Activated CD8-positive, alpha-beta T cell treated with anti-CD3 and anti-CD28 coated beads for 36 hours (primary cell): ENCODE measurements at regions not wholly inside any gene's neighbourhood (a gene's known extent, or its start where the extent isn't known, plus 50 kb on each side); places are given as distances from the start of the nearest gene placed in this dataset.

ENCODE experiments used
- ATAC-seq: fragments of 200-7000 bp; cut with Tn5 transposase; one replicate; pipeline ENCODE4 v1.10.0; 2021; ENCODE audit warnings: mild to moderate bottlenecking, moderate library complexity
- CTCF ChIA-PET: fragments of 350-600 bp; sonication (Branson Sonifier 250); formaldehyde crosslinking; loops from one replicate; lab custom pipeline; 2021; ENCODE audit warnings: antibody characterized with exemption; lab: Charles Lee
- POLR2A ChIA-PET: fragments of 350-600 bp; sonication (Branson Sonifier 250); formaldehyde crosslinking; loops from one replicate; lab custom pipeline; 2021; ENCODE audit warnings: antibody characterized with exemption; lab: Charles Lee
- DNase-seq: peaks from one replicate; pipeline ENCODE4 v3.0.0-alpha.2; 2020
- H3K27ac Mint-ChIP-seq: one replicate; pipeline ENCODE4 v1.8.0; 2021; ENCODE audit warnings: mild to moderate bottlenecking, mixed read lengths
- H3K27me3 Mint-ChIP-seq: one replicate; pipeline ENCODE4 v1.8.0; 2021; ENCODE audit warnings: mixed read lengths
- H3K36me3 Mint-ChIP-seq: one replicate; pipeline ENCODE4 v1.8.0; 2021; ENCODE audit warnings: low read depth, mixed read lengths
- H3K4me1 Mint-ChIP-seq: one replicate; pipeline ENCODE4 v1.8.0; 2021; ENCODE audit warnings: low read depth, mixed read lengths
- H3K4me3 Mint-ChIP-seq: one replicate; pipeline ENCODE4 v1.8.0; 2021; ENCODE audit warnings: mild to moderate bottlenecking, moderate library complexity, mixed read lengths
- H3K9me3 Mint-ChIP-seq: one replicate; pipeline ENCODE4 v1.8.0; 2021; ENCODE audit warnings: mixed read lengths
- CTCF ChIP-seq: fragments of 200-600 bp; IDR thresholded peaks from one replicate; pipeline ENCODE4 v1.8.0; 2022; ENCODE audit warnings: antibody characterized with exemption, mild to moderate bottlenecking
- intact Hi-C: fragments of 100-400 bp; cut with micrococcal nuclease; formaldehyde crosslinking; loops from one replicate; pipeline ENCODE4 v1.10.0; 2022

- ATAC-seq (no peak), DNase-seq (no peak)
- TF ChIP-seq CTCF = no peak
- no peaks in the 10 kb centered on the region for H3K27me3 Mint-ChIP-seq
- no peak overlapping the region for H3K27ac Mint-ChIP-seq
- intact Hi-C loops = no loop called here
- CTCF ChIA-PET = no interaction called here
- H3K4me3 Mint-ChIP-seq = no peak overlapping the region
- no peaks in the 10 kb centered on the region for H3K36me3 Mint-ChIP-seq
- H3K4me1 Mint-ChIP-seq = no peaks in the 10 kb centered on the region
- POLR2A ChIA-PET = no interaction called here
- no peaks in the 10 kb centered on the region for H3K9me3 Mint-ChIP-seq
Measured at GRCh38 chrX:926991-927390, 285.5 kb downstream of the CRLF2 start.

- no peak for TF ChIP-seq CTCF
- ChIA-PET POLR2A (no interaction called here), CTCF (no interaction called here)
- DNase-seq (no peak), ATAC-seq (no peak)
- H3K27ac Mint-ChIP-seq = no peak overlapping the region
- intact Hi-C loops = no loop called here
- H3K4me3 Mint-ChIP-seq = no peak overlapping the region
- no peaks in the 10 kb centered on the region for H3K27me3 Mint-ChIP-seq
- H3K4me1 Mint-ChIP-seq = no peaks in the 10 kb centered on the region
- H3K9me3 Mint-ChIP-seq = no peaks in the 10 kb centered on the region
- no peaks in the 10 kb centered on the region for H3K36me3 Mint-ChIP-seq
Measured at GRCh38 chrX:926070-926469, 286.4 kb downstream of the CRLF2 start.

- no peak for DNase-seq
- no peaks in the 10 kb centered on the region for H3K4me1 Mint-ChIP-seq
- ChIA-PET CTCF (no interaction called here), POLR2A (no interaction called here)
- no peaks in the 10 kb centered on the region for H3K27me3 Mint-ChIP-seq
- ATAC-seq = no peak
- intact Hi-C loops = no loop called here
- H3K27ac Mint-ChIP-seq = no peak overlapping the region
- H3K9me3 Mint-ChIP-seq = no peaks in the 10 kb centered on the region
- H3K4me3 Mint-ChIP-seq = no peak overlapping the region
- H3K36me3 Mint-ChIP-seq = no peaks in the 10 kb centered on the region
- no peak for TF ChIP-seq CTCF
Measured at GRCh38 chrX:925652-926061, 286.8 kb downstream of the CRLF2 start.

- ChIA-PET POLR2A (no interaction called here), CTCF (no interaction called here)
- no peak for TF ChIP-seq CTCF
- H3K27me3 Mint-ChIP-seq = no peaks in the 10 kb centered on the region
- no peaks in the 10 kb centered on the region for H3K9me3 Mint-ChIP-seq
- H3K27ac Mint-ChIP-seq = no peak overlapping the region
- DNase-seq (no peak), ATAC-seq (no peak)
- no peak overlapping the region for H3K4me3 Mint-ChIP-seq
- H3K36me3 Mint-ChIP-seq = no peaks in the 10 kb centered on the region
- no peaks in the 10 kb centered on the region for H3K4me1 Mint-ChIP-seq
- intact Hi-C loops = no loop called here
Measured at GRCh38 chrX:925094-925493, 287.4 kb downstream of the CRLF2 start.

GRCh38 chrX:924017-924416, 288.4 kb downstream of the CRLF2 start:
- no peaks in the 10 kb centered on the region for H3K27me3 Mint-ChIP-seq
- POLR2A ChIA-PET = no interaction called here
- no peaks in the 10 kb centered on the region for H3K9me3 Mint-ChIP-seq
- intact Hi-C loops = no loop called here
- H3K27ac Mint-ChIP-seq = no peak overlapping the region
- no peaks in the 10 kb centered on the region for H3K36me3 Mint-ChIP-seq
- CTCF ChIA-PET = no interaction called here
- H3K4me3 Mint-ChIP-seq = no peak overlapping the region
- DNase-seq (no peak), ATAC-seq (no peak)
- no peak for TF ChIP-seq CTCF
- H3K4me1 Mint-ChIP-seq = no peaks in the 10 kb centered on the region
